Renal pelvis (tissue), 1 donor: ENCODE measurements at regions not wholly inside any gene's neighbourhood (a gene's known extent, or its start where the extent isn't known, plus 50 kb on each side); places are given as distances from the start of the nearest gene placed in this dataset.

Source experiments
- DNase-seq: peaks from one replicate; pipeline ENCODE4 v3.0.0-alpha.2; 2013

- no peak for DNase-seq
These were observed 141.5 kb downstream of the RPIA start for GRCh38 chr2:88832992-88833389.

GRCh38 chr2:88834376-88834775 is 142.9 kb downstream of the RPIA start:
- no peak for DNase-seq

GRCh38 chr2:88834866-88835265 is 143.4 kb downstream of the RPIA start:
- DNase-seq, result no peak

GRCh38 chr2:88835726-88836125 is 144.3 kb downstream of the RPIA start:
- no peak for DNase-seq

- DNase-seq, result no peak
These were observed 144.9 kb downstream of the RPIA start for GRCh38 chr2:88836351-88836750.

GRCh38 chr2:88837511-88838160 is 146.2 kb downstream of the RPIA start:
- no peak for DNase-seq

GRCh38 chr2:88838165-88838635 is 146.7 kb downstream of the RPIA start:
- no peak for DNase-seq

- DNase-seq, result no peak
These were observed 149.9 kb downstream of the RPIA start for GRCh38 chr2:88841224-88841929.

GRCh38 chr2:88842656-88843460 is 151.4 kb downstream of the RPIA start:
- no peak for DNase-seq

GRCh38 chr2:88843651-88844050 is 152.2 kb downstream of the RPIA start:
- no peak for DNase-seq

- no peak for DNase-seq
These were observed 153.5 kb downstream of the RPIA start for GRCh38 chr2:88844960-88845359.

GRCh38 chr2:88845772-88846661 is 154.5 kb downstream of the RPIA start:
- no peak for DNase-seq

GRCh38 chr2:88852753-88853402 is 161.4 kb downstream of the RPIA start:
- peak; percentile 33 for DNase-seq

GRCh38 chr2:88853403-88853790 is 161.9 kb downstream of the RPIA start:
- no peak for DNase-seq

GRCh38 chr2:88854528-88854927 is 163.1 kb downstream of the RPIA start:
- no peak for DNase-seq

GRCh38 chr2:88855620-88856408 is 164.3 kb downstream of the RPIA start:
- no peak for DNase-seq

GRCh38 chr2:88856409-88857135 is 165.1 kb downstream of the RPIA start:
- DNase-seq, result no peak

GRCh38 chr2:88857274-88857741 is 165.8 kb downstream of the RPIA start:
- no peak for DNase-seq

- no peak for DNase-seq
These were observed 166.5 kb downstream of the RPIA start for GRCh38 chr2:88857951-88858411.
